Erythroblast (primary cell): ENCODE measurements at regions not wholly inside any gene's neighbourhood (a gene's known extent, or its start where the extent isn't known, plus 50 kb on each side); places are given as distances from the start of the nearest gene placed in this dataset.

Experiments
- GATA1 ChIP-seq: IDR thresholded peaks from 2 replicates; pipeline ENCODE4 v1.6.1; 2011; ENCODE audit warnings: low read depth, mild to moderate bottlenecking, control low read depth, low read length, moderate library complexity
- POLR2A ChIP-seq: IDR thresholded peaks from 2 replicates; pipeline ENCODE4 v1.6.1; 2011; ENCODE audit warnings: mild to moderate bottlenecking, low read length

GRCh38 chrX:27242581-27242980 lies 220.6 kb downstream of the PPP4R3C start:
- no peak for TF ChIP-seq POLR2A
- no peak for TF ChIP-seq GATA1
